ENCODE measurements at regions not wholly inside any gene's neighbourhood (a gene's known extent, or its start where the extent isn't known, plus 50 kb on each side); places are given as distances from the start of the nearest gene placed in this dataset.
"Not testable (repeated sequence)": the region's sequence is repeated elsewhere in the genome, so short reads cannot be mapped to it uniquely, and the experiment has no call there.

DNA sequence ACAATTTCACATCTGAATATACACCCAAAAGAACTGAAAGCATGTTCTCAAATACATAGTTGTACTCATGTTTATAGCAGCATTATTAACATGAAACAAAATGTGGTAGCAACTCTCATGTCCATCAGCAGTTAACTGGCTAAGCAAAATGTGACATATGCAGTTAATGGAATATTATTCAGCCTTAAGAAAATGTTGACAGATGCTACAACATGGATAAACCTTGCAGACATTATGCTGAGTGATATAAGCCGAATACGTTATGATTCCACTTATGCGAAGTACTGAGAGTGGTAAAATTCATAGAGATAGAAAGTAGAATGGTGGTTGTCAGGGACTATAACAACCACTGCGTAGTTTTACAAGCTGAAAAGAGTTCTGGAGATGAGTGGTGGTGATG, 1469.0 kb upstream of the ACO1 start:
- no peak overlapping the region for H3K4me3 ChIP-seq (ENCODE audit: low read depth, low read length)
- TF ChIP-seq CTCF (IDR thresholded peaks at IDR 0.05; ENCODE audit: insufficient read depth, low read length) = no peak
- DNase-seq (ENCODE audit: low read depth) = no peak

- H3K4me3 ChIP-seq (ENCODE audit: low read depth, low read length) = no peak overlapping the region
- DNase-seq (ENCODE audit: low read depth) = no peak
- no peak for TF ChIP-seq CTCF (IDR thresholded peaks at IDR 0.05; ENCODE audit: insufficient read depth, low read length)
Observed at GRCh38 chr9:30925126-30925525, 1459.3 kb upstream of the ACO1 start.

- H3K4me3 ChIP-seq (ENCODE audit: low read depth, low read length) = no peak overlapping the region
- DNase-seq (ENCODE audit: low read depth) = no peak
- no peak for TF ChIP-seq CTCF (IDR thresholded peaks at IDR 0.05; ENCODE audit: insufficient read depth, low read length)
Observed at GRCh38 chr9:30925635-30926034, 1458.8 kb upstream of the ACO1 start.

GRCh38 chr9:30928045-30928444, 1456.4 kb upstream of the ACO1 start:
- no peak for TF ChIP-seq CTCF (IDR thresholded peaks at IDR 0.05; ENCODE audit: insufficient read depth, low read length)
- DNase-seq (ENCODE audit: low read depth) = no peak

DNA sequence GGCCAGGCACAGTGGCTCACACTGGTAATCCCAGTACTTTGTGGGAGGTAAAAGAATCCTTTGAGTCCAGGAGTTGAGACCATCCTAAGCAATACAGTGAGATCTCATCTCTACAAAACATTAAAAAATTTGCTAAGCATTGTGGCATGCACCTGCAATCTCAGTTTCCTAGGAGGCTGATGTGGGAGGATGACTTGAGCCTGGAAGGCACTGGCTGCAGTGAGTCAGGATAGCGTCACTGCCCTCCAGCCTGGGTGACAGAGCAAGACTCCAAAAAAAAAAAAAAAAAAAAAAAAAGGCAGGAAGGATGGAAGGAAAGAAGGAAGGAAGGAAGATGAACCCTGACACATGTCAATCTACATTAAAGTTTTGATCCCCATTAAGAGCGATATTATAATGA, 1452.2 kb upstream of the ACO1 start:
- DNase-seq (ENCODE audit: low read depth) = no peak
- TF ChIP-seq CTCF (IDR thresholded peaks at IDR 0.05; ENCODE audit: insufficient read depth, low read length) = no peak
- no peak overlapping the region for H3K4me3 ChIP-seq (ENCODE audit: low read depth, low read length)

More at GRCh38 chr9:30928045-30928444, 1456.4 kb upstream of the ACO1 start:
- no peak overlapping the region for H3K4me3 ChIP-seq (ENCODE audit: low read depth, low read length)

DNA sequence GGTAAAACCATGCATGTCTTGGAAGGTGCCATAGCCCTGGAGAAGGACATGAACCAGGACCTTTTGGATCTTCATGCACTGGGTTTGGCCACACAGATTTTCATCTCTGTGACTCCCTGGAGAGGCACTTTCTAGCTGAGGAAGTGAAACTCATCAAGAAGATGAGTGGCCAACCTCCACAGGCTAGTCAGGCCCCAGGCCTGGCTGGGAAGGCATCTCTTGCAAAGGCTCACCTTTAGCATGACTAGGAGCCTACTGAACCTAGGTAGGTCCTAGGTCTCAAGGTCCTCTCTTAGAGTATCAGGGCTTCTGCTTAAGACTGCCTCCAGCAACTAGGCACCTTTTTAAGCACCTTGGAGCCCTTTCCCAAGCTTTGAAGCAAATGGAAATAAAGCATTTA, 1448.7 kb upstream of the ACO1 start:
- TF ChIP-seq CTCF (IDR thresholded peaks at IDR 0.05; ENCODE audit: insufficient read depth, low read length) = no peak
- no peak for DNase-seq (ENCODE audit: low read depth)
- H3K4me3 ChIP-seq (ENCODE audit: low read depth, low read length) = no peak overlapping the region

DNA sequence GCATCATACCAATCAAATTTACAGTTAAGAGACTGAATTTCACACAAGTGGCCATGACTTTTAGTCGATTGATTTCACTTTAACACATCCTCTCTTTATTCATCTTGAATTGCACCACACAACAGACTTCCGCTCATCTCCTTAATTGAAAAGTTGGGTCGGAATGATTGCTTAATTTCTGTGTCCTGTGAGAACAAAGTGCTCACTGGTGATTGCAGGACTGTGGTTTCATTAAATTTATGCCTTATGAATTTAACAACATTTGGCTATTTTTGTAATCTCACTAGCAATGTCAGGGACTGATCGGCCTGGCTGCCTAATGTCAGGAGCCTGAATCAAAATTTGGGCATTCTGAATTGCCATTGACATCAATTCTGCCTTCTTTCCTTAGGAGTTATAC, 1447.3 kb upstream of the ACO1 start:
- no peak for TF ChIP-seq CTCF (IDR thresholded peaks at IDR 0.05; ENCODE audit: insufficient read depth, low read length)
- no peak for DNase-seq (ENCODE audit: low read depth)
- H3K4me3 ChIP-seq (ENCODE audit: low read depth, low read length) = no peak overlapping the region

DNA sequence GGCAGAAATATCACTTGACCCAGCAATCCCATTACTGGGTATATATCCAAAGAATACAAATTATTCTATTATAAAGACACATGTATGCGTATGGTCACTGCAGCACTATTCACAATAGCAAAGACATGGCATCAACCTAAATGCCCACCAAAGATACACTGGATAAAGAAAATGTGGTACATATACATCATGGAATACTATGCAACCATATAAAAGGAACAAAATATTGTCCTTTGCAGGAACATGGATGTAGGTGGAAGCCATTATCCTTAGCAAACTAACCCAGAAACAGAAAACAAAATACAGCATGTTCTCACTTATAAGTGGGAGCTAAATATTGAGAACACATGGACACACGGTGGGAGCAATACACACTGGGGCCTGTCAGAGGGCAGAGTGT, 1441.6 kb upstream of the ACO1 start:
- DNase-seq (ENCODE audit: low read depth); H3K4me3 ChIP-seq (ENCODE audit: low read depth, low read length): not testable (repeated sequence)
